ENCODE measurements at regions not wholly inside any gene's neighbourhood (a gene's known extent, or its start where the extent isn't known, plus 50 kb on each side); places are given as distances from the start of the nearest gene placed in this dataset.

GRCh38 chr1:87730274-87731216 lies 401.9 kb downstream of the LMO4 start:
- intact Hi-C loops (cut with DNase I): no loop called here
- WGBS, 4 donors: 64 to 65% (median 65%) methylated on average over 9 of the region's 9 CpGs
- no peak for DNase-seq
- no peak for ATAC-seq
- no peaks in the 10 kb centered on the region for H3K27me3 ChIP-seq
- no peaks in the 10 kb centered on the region for H3K36me3 ChIP-seq
- no peaks in the 10 kb centered on the region for H3K9me3 ChIP-seq
- no peak for TF ChIP-seq POLR2A (IDR thresholded peaks at IDR 0.05)
- no peak for TF ChIP-seq CTCF (IDR thresholded peaks at IDR 0.05)
- H3K27ac ChIP-seq: no peak overlapping the region
- H3K4me1 ChIP-seq: no peaks in the 10 kb centered on the region
- no peak overlapping the region for H3K4me3 ChIP-seq

GRCh38 chr1:87733386-87733785 lies 404.7 kb downstream of the LMO4 start:
- ATAC-seq: no peak
- Histone ChIP-seq H3K27me3 (no peaks in the 10 kb centered on the region), H3K9me3 (no peaks in the 10 kb centered on the region), H3K36me3 (no peaks in the 10 kb centered on the region), H3K27ac (no peak overlapping the region), H3K4me3 (no peak overlapping the region), H3K4me1 (no peaks in the 10 kb centered on the region)
- no peak for DNase-seq
- TF ChIP-seq POLR2A (IDR thresholded peaks at IDR 0.05) (no peak), CTCF (IDR thresholded peaks at IDR 0.05) (no peak)
- intact Hi-C loops (cut with DNase I): no loop called here

DNA sequence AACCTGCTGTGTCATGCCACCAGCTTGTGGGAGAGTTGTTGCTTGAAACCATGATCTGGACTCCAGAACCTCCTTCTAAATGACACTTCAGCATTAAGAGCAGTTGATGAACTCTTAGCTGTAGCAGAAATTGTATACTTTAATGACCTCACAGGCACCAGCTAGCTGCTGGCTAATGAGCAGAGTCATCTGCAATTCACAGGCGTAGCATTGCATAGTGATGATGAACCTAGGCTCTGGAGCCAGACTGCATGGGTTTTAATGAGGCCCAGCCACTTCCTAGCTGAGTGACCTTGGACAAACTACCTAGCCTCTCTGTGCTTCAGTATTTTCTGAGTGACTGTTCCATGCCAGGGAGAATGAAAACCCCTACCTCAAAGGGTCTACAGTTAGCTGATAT lies 407.1 kb downstream of the LMO4 start:
- WGBS, 4 donors: 70 to 90% (median 81%) methylated on average over 1 of the region's 1 CpG
- no peak overlapping the region for H3K27ac ChIP-seq
- H3K4me3 ChIP-seq: no peak overlapping the region
- no peaks in the 10 kb centered on the region for H3K4me1 ChIP-seq
- no peak for TF ChIP-seq CTCF (IDR thresholded peaks at IDR 0.05)
- no peak for TF ChIP-seq POLR2A (IDR thresholded peaks at IDR 0.05)
- H3K9me3 ChIP-seq: no peaks in the 10 kb centered on the region
- DNase-seq (no peak), ATAC-seq (no peak)
- H3K36me3 ChIP-seq: no peaks in the 10 kb centered on the region
- H3K27me3 ChIP-seq: no peaks in the 10 kb centered on the region
- intact Hi-C loops (cut with DNase I): no loop called here

GRCh38 chr1:87739141-87739540 lies 410.5 kb downstream of the LMO4 start:
- TF ChIP-seq CTCF (IDR thresholded peaks at IDR 0.05) (no peak), POLR2A (IDR thresholded peaks at IDR 0.05) (no peak)
- Histone ChIP-seq H3K27ac (no peak overlapping the region), H3K27me3 (no peaks in the 10 kb centered on the region), H3K9me3 (no peaks in the 10 kb centered on the region), H3K4me1 (no peaks in the 10 kb centered on the region), H3K36me3 (no peaks in the 10 kb centered on the region), H3K4me3 (no peak overlapping the region)
- intact Hi-C loops (cut with DNase I): no loop called here
- ATAC-seq: no peak
- no peak for DNase-seq
- 74 to 78% (median 77%) methylated on average over 2 of the region's 2 CpGs for WGBS, 4 donors
